ENCODE measurements at regions not wholly inside any gene's neighbourhood (a gene's known extent, or its start where the extent isn't known, plus 50 kb on each side); places are given as distances from the start of the nearest gene placed in this dataset.

DNA sequence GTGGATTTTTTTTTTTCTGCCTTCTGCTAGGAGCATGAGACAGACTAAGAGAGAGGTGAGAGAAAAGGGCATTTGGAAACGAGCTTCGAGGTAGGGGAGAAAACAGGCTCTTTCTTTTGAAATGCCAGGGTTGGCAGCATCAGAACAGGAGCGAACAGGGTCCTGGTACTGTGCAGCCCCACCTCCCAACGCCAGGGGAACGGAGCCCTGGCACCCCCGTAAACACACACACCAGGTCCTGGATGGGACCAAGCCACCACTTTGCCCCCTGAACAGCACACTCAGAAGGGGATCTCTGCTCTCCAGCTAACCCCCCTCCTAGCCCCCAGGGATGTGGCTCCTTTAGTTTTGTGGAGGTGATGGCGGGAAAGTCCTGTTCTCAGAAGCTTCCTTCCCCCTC, 127.1 kb downstream of the CTTN start:
- DNase-seq (peak in 1 of 2 donors; percentile 23), ATAC-seq (no peak)
- Histone ChIP-seq H3K27me3 (ENCODE audit: insufficient read depth in 3 of 3, low read length in 2 of 3) (peaks cover 0 to 21% (median 0%) of the 10 kb centered on the region in 3 donors), H3K9me3 (no peaks in the 10 kb centered on the region), H3K27ac (no peak overlapping the region), H3K36me3 (ENCODE audit: insufficient read depth in 1 of 2, low read depth in 1 of 2) (no peaks in the 10 kb centered on the region), H3K4me3 (no peak overlapping the region), H3K4me1 (no peaks in the 10 kb centered on the region)
- intact Hi-C loops (cut with DNase I), result no loop called here
- no peak for TF ChIP-seq CTCF (IDR thresholded peaks at IDR 0.05)
- WGBS, 3 donors, result 84 to 89% (median 89%) methylated on average over 7 of the region's 7 CpGs

DNA sequence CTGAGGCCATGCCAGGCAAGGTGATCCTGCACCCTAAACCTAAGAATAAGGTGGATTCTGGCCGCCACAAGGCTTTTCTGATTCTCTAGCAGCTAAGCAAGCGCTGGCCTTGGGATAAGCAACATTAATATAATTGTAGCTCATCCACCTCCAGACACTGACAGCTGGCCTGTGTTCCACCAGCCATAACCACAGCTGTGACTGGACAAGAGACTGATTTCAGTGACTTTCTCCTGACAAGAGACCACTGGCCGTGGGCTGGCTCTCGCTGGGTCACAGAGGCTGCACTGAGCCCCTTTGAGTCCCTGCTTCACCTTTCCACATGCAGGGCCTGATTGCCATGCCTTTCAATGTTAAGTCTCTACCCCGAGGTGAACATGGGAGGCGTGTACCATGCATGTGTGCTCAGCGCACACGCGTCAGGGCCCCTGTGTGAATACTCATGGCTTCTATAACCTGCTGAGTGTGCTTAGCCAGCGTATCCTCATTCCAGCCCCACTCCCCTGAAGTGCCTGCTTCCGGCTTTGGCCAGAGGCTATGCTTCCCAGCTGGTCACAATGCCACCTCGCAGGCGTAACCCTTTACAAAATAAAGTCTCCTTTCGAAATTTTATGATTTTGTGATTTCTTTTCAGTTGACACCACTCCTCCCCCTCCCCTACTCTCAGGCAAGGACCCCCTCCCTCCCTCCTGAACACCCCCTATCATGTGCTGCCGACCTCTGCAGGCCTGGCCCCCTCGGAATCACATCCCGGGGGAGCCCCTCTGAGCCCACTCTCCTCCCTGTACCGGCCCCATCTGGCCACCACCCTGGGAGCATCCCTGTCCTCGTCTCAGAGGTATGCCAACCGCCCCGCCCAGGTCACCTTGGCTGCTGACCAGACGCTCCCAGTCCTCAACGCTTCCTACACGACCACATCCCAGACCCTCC, 128.1 kb downstream of the CTTN start:
- TF ChIP-seq CTCF (IDR thresholded peaks at IDR 0.05), result no peak
- no peak for ATAC-seq
- Histone ChIP-seq H3K27ac (no peak overlapping the region), H3K27me3 (ENCODE audit: insufficient read depth in 3 of 3, low read length in 2 of 3) (peaks cover 0 to 21% (median 0%) of the 10 kb centered on the region in 3 donors), H3K36me3 (ENCODE audit: insufficient read depth in 1 of 2, low read depth in 1 of 2) (no peaks in the 10 kb centered on the region), H3K9me3 (no peaks in the 10 kb centered on the region), H3K4me1 (no peaks in the 10 kb centered on the region), H3K4me3 (no peak overlapping the region)
- DNase-seq, result peak in 1 of 2 donors; percentile 20
- intact Hi-C loops (cut with DNase I), result no loop called here
- 84 to 87% (median 86%) methylated on average over 22 to 24 of the region's 24 CpGs for WGBS, 3 donors

DNA sequence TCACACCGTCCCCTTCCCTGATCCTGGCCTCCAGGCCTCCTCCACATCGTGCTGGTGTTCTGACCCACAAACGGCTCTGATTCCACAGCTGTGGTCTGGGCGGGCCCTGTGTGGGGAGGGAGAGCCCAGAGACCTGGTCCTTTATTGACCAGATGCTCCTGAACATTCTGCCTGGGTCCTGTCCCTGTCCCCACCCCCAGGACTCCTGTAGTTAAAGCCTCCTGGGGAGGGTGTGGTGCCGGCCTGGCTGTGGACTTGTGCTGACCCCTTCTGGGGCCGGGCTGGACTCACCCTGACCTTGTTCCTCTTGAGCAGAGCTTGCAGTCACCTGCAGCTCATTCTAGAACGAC, 128.7 kb downstream of the CTTN start:
- peak in 1 of 2 donors; percentile 54 for DNase-seq
- H3K9me3 ChIP-seq, result no peaks in the 10 kb centered on the region
- H3K36me3 ChIP-seq (ENCODE audit: insufficient read depth in 1 of 2, low read depth in 1 of 2), result no peaks in the 10 kb centered on the region
- WGBS, 3 donors, result 78 to 81% (median 81%) methylated on average over 7 of the region's 7 CpGs
- ATAC-seq, result no peak
- TF ChIP-seq CTCF (IDR thresholded peaks at IDR 0.05), result no peak
- H3K4me3 ChIP-seq, result no peak overlapping the region
- intact Hi-C loops (cut with DNase I), result no loop called here
- no peaks in the 10 kb centered on the region for H3K4me1 ChIP-seq
- no peak overlapping the region for H3K27ac ChIP-seq
- peaks cover 0 to 21% (median 0%) of the 10 kb centered on the region in 3 donors for H3K27me3 ChIP-seq (ENCODE audit: insufficient read depth in 3 of 3, low read length in 2 of 3)

GRCh38 chr11:70527429-70528045, 129.2 kb downstream of the CTTN start:
- H3K4me1 ChIP-seq, result no peaks in the 10 kb centered on the region
- WGBS, 3 donors, result 85 to 88% (median 88%) methylated on average over 10 of the region's 10 CpGs

More at GRCh38 chr11:70527429-70528045, 129.2 kb downstream of the CTTN start:
- Histone ChIP-seq H3K27me3 (ENCODE audit: insufficient read depth in 3 of 3, low read length in 2 of 3) (peaks cover 0 to 17% (median 0%) of the 10 kb centered on the region in 3 donors), H3K9me3 (no peaks in the 10 kb centered on the region), H3K4me3 (no peak overlapping the region), H3K36me3 (ENCODE audit: insufficient read depth in 1 of 2, low read depth in 1 of 2) (no peaks in the 10 kb centered on the region), H3K27ac (no peak overlapping the region)
- DNase-seq (peak in 1 of 2 donors; percentile 30), ATAC-seq (no peak)
- TF ChIP-seq CTCF (IDR thresholded peaks at IDR 0.05), result no peak
- intact Hi-C loops (cut with DNase I), result no loop called here
